ENCODE measurements at regions not wholly inside any gene's neighbourhood (a gene's known extent, or its start where the extent isn't known, plus 50 kb on each side); places are given as distances from the start of the nearest gene placed in this dataset.

DNA sequence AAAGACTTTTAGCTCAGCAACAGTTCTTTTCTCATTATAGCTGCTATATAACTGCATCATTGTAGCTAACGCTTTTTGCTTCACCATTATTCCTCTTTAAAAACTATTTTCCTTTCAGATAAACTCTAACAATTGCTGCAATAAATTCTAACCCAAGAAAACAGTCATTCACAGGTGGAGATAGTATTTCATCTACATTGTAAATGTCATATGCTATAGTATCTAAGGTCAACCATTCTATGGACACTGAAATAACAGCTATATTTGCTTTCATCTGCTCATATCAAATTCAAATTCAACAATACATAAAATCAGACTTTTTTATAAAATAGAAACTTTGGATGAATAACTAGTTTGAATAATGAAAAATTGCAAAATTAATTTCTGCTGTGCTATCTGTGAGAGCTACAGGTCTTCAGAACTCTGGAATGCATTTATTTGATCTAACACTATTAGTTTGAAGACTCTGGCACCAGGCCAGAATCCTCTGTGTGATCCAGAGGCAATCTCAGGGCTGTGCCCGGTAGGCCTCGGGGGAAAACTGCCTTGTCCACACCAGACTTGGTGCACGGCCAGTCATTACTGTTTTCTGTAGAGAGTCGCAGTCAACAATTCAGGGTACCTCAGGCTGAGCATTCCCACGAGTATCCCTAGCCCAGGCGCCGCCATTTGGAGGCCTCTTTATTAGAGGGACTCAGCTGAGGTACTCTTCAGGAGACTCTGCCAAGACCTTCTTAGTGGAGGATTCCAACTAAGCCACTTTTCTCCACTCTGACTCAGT is 332.4 kb downstream of the SLC7A11 start:
- intact Hi-C loops (cut with micrococcal nuclease) = no loop called here
- Histone ChIP-seq H3K79me2 (ENCODE audit: control insufficient read depth, insufficient read depth, low read length) (no peaks in the 10 kb centered on the region), H3K4me1 (ENCODE audit: control insufficient read depth, extremely low read depth, insufficient read depth, low read length) (no peaks in the 10 kb centered on the region), H3K4me2 (ENCODE audit: insufficient read depth, low read length) (no peak overlapping the region), H3K9me1 (replicated peaks; ENCODE audit: control insufficient read depth, extremely low read depth, insufficient read depth, low read length) (no peaks in the 10 kb centered on the region), H2AFZ (ENCODE audit: low read depth, low read length) (no peak overlapping the region), H3K9ac (replicated peaks; ENCODE audit: extremely low read depth, insufficient read depth, low read length) (no peak overlapping the region), H3K36me3 (ENCODE audit: control insufficient read depth in 2 of 2, extremely low read depth in 1 of 2, insufficient read depth in 2 of 2, low read length in 2 of 2) (no peaks in the 10 kb centered on the region), H3K4me3 (replicated peaks in 1 of 3; ENCODE audit: insufficient read depth in 1 of 3, low read depth in 1 of 3, low read length in 3 of 3) (no peak overlapping the region), H4K20me1 (replicated peaks; ENCODE audit: control insufficient read depth, extremely low read depth, insufficient read depth, low read length) (no peaks in the 10 kb centered on the region), H3K27ac (ENCODE audit: insufficient read depth, low read depth, low read length) (no peak overlapping the region), H3K9me3 (replicated peaks; ENCODE audit: control insufficient read depth, insufficient read depth, low read length) (no peaks in the 10 kb centered on the region), H3K27me3 (ENCODE audit: control insufficient read depth in 2 of 2, insufficient read depth in 2 of 2, low read length in 2 of 2) (no peaks in the 10 kb centered on the region)
- CTCF ChIA-PET = no interaction called here
- TF ChIP-seq EZH2 (IDR thresholded peaks at IDR 0.05; ENCODE audit: borderline replicate concordance, low read depth, low read length, severe bottlenecking) (no peak), FOS (IDR thresholded peaks at IDR 0.05; ENCODE audit: borderline replicate concordance, insufficient read depth, low read length) (no peak), POLR2A (IDR thresholded peaks at IDR 0.05; ENCODE audit: low read depth, low read length) (no peak), JUN (IDR thresholded peaks at IDR 0.05; ENCODE audit: borderline replicate concordance, insufficient read depth, insufficient read length, low read depth) (no peak), GATA2 (IDR thresholded peaks at IDR 0.05; ENCODE audit: insufficient read depth, insufficient read length, low read depth, low read length) (no peak), MYC (IDR thresholded peaks at IDR 0.05; ENCODE audit: low read depth, low read length) (no peak), POLR2AphosphoS5 (IDR thresholded peaks at IDR 0.05; ENCODE audit: insufficient read depth, low read depth, low read length) (no peak)
- TF ChIP-seq, protein P1, sequence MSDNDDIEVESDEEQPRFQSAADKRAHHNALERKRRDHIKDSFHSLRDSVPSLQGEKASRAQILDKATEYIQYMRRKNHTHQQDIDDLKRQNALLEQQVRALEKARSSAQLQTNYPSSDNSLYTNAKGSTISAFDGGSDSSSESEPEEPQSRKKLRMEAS (IDR thresholded peaks at IDR 0.05; ENCODE audit: insufficient read depth, insufficient read length) = no peak
- TF ChIP-seq, protein P2, sequence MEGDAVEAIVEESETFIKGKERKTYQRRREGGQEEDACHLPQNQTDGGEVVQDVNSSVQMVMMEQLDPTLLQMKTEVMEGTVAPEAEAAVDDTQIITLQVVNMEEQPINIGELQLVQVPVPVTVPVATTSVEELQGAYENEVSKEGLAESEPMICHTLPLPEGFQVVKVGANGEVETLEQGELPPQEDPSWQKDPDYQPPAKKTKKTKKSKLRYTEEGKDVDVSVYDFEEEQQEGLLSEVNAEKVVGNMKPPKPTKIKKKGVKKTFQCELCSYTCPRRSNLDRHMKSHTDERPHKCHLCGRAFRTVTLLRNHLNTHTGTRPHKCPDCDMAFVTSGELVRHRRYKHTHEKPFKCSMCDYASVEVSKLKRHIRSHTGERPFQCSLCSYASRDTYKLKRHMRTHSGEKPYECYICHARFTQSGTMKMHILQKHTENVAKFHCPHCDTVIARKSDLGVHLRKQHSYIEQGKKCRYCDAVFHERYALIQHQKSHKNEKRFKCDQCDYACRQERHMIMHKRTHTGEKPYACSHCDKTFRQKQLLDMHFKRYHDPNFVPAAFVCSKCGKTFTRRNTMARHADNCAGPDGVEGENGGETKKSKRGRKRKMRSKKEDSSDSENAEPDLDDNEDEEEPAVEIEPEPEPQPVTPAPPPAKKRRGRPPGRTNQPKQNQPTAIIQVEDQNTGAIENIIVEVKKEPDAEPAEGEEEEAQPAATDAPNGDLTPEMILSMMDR (IDR thresholded peaks at IDR 0.05; ENCODE audit: extremely low read depth in 1 of 2, insufficient read depth in 1 of 2, low read depth in 1 of 2, low read length in 2 of 2) = no peak
- BruUV-seq (replicated peaks) = no TSS peak
- DNase-seq (ENCODE audit: low read depth, low spot score) (no peak), FAIRE-seq (no peak)
- dilution Hi-C loops (cut with MboI; ENCODE audit: extremely low pct_ligation_motif_present, low sequenced_read_pairs) = no loop called here
- POLR2A ChIA-PET = no interaction called here

Measured in endothelial cell of umbilical vein (primary cell).